Adrenal gland (tissue), 5 donors: ENCODE measurements at regions not wholly inside any gene's neighbourhood (a gene's known extent, or its start where the extent isn't known, plus 50 kb on each side); places are given as distances from the start of the nearest gene placed in this dataset.

Experiments used
- POLR2A ChIP-seq, 2 donors: fragments of 450-650 bp; IDR thresholded peaks; one replicate each; pipeline ENCODE4 v1.6.1; 2017; ENCODE audit warnings: antibody characterized with exemption in 2 of 2, mild to moderate bottlenecking in 2 of 2, moderate library complexity in 1 of 2
- TF ChIP-seq, protein P1 (sequence below), 6 experiments: fragments of 450-650 bp in 4 of 6; fragments of 200-600 bp in 2 of 6; sonication (generic) in 1 of 6; IDR thresholded peaks; 1 replicate in 5 of 6; 2 replicates in 1 of 6; pipeline versions ENCODE4 v1.5.1 to v1.8.0; 2016 to 2021; ENCODE audit warnings: antibody characterized with exemption in 6 of 6, mild to moderate bottlenecking in 2 of 6, moderate library complexity in 1 of 6
- donor health status: DM: no; HTN: no; CAD: no.

DNA sequence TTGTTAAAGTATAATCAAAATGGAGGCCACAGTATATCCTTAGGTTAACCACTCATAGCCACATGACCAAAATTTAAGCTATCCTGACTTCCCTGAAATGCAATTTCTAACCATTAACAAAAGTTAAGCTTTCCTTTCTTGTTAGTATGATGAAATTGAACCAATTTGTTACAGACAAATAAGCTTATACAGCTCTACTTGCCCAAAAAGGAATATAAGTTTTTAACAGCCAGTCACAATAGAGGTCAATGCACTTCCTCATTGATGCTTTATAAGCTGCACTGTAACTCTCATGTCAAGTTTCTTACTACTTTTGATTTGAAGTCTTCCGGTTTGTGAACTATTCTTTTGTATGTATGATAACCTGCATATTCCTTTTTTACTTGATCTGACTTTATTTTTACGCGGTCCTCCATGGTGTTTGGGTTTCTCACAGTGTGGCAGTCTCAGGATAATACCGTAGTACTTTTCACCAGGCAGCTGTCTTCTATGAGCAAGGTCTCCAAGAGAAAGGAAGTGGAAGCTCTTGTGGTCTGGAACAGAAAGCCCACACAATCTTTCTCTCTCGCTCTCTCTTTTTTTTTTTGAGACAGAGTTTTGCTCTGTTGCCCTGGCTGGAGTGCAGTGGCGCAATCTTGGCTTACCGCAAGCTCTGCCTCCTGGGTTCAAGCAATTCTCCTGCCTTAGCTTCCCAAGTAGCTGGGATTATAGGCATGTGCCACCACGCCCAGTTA is 331.6 kb downstream of the SRGAP2C start:
- TF ChIP-seq, protein P1, sequence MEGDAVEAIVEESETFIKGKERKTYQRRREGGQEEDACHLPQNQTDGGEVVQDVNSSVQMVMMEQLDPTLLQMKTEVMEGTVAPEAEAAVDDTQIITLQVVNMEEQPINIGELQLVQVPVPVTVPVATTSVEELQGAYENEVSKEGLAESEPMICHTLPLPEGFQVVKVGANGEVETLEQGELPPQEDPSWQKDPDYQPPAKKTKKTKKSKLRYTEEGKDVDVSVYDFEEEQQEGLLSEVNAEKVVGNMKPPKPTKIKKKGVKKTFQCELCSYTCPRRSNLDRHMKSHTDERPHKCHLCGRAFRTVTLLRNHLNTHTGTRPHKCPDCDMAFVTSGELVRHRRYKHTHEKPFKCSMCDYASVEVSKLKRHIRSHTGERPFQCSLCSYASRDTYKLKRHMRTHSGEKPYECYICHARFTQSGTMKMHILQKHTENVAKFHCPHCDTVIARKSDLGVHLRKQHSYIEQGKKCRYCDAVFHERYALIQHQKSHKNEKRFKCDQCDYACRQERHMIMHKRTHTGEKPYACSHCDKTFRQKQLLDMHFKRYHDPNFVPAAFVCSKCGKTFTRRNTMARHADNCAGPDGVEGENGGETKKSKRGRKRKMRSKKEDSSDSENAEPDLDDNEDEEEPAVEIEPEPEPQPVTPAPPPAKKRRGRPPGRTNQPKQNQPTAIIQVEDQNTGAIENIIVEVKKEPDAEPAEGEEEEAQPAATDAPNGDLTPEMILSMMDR (IDR thresholded peaks at IDR 0.05), result no peak
- TF ChIP-seq POLR2A (IDR thresholded peaks at IDR 0.05), result no peak
